ENCODE measurements at regions not wholly inside any gene's neighbourhood (a gene's known extent, or its start where the extent isn't known, plus 50 kb on each side); places are given as distances from the start of the nearest gene placed in this dataset.

- TF ChIP-seq CTCF (IDR thresholded peaks at IDR 0.05), result no peak
- TF ChIP-seq EZH2 (IDR thresholded peaks at IDR 0.05; ENCODE audit: borderline replicate concordance, insufficient read depth, low read depth, low read length, poor library complexity, severe bottlenecking), result no peak
These were observed 867.7 kb downstream of the NR2F1-AS1 start for GRCh38 chr5:92713335-92713743.

All from B cell (primary cell).